ENCODE measurements at regions not wholly inside any gene's neighbourhood (a gene's known extent, or its start where the extent isn't known, plus 50 kb on each side); places are given as distances from the start of the nearest gene placed in this dataset.

DNA sequence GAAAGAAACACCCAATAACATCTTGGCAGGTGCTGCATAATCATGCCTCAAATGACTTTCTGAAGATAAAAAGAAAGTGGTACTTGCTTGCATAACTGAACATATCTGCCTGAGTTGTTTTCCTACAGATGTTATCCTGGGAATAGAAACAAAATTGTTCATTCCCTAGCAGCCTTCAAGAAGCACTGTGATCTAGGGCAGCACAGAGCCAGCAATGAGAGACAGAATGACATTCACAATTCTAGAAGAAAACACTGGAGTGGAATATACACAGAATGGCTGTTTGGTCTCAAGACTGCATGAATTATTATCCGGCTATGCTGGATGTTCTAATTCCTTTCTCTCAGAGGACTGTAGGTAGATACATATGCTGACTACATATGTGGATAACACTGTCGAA lies 790.9 kb downstream of the PDHA2 start:
- Histone ChIP-seq H3F3A (replicated peaks; ENCODE audit: low read depth) (no peaks in the 10 kb centered on the region), H3K4me1 (ENCODE audit: insufficient read depth) (no peaks in the 10 kb centered on the region), H2AFZ (no peak overlapping the region), H3K36me3 (ENCODE audit: insufficient read depth) (no peaks in the 10 kb centered on the region), H3K4me2 (no peak overlapping the region), H3K4me3 (no peak overlapping the region), H3K9me2 (ENCODE audit: insufficient read depth) (peaks cover 3% of the 10 kb centered on the region; the same call in 1 of the 2 replicates), H3K27me3 (ENCODE audit: insufficient read depth) (no peaks in the 10 kb centered on the region), H3K79me2 (replicated peaks; ENCODE audit: insufficient read depth) (no peaks in the 10 kb centered on the region), H3K27ac (ENCODE audit: low read depth) (no peak overlapping the region), H4K20me1 (replicated peaks; ENCODE audit: insufficient read depth) (no peaks in the 10 kb centered on the region)
- no peak overlapping the region for H3K4me3 Mint-ChIP-seq
- no peaks in the 10 kb centered on the region for H3K4me1 Mint-ChIP-seq
- no peak for TF ChIP-seq EZH2phosphoT487 (IDR thresholded peaks at IDR 0.05; ENCODE audit: unreplicated experiment)
- no peak for TF ChIP-seq ZNF462 (CRISPR knock-in tag; IDR thresholded peaks at IDR 0.05)
- TF ChIP-seq, protein P1, sequence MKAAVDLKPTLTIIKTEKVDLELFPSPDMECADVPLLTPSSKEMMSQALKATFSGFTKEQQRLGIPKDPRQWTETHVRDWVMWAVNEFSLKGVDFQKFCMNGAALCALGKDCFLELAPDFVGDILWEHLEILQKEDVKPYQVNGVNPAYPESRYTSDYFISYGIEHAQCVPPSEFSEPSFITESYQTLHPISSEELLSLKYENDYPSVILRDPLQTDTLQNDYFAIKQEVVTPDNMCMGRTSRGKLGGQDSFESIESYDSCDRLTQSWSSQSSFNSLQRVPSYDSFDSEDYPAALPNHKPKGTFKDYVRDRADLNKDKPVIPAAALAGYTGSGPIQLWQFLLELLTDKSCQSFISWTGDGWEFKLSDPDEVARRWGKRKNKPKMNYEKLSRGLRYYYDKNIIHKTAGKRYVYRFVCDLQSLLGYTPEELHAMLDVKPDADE (IDR thresholded peaks at IDR 0.05) = no peak
- TF ChIP-seq CTCF (conservative IDR thresholded peaks at IDR 0.05; ENCODE audit: low read depth in 2 of 2) = no peak
- no peak for TF ChIP-seq EZH2 (IDR thresholded peaks at IDR 0.05; ENCODE audit: low read depth, unreplicated experiment)
- TF ChIP-seq, protein P2, sequence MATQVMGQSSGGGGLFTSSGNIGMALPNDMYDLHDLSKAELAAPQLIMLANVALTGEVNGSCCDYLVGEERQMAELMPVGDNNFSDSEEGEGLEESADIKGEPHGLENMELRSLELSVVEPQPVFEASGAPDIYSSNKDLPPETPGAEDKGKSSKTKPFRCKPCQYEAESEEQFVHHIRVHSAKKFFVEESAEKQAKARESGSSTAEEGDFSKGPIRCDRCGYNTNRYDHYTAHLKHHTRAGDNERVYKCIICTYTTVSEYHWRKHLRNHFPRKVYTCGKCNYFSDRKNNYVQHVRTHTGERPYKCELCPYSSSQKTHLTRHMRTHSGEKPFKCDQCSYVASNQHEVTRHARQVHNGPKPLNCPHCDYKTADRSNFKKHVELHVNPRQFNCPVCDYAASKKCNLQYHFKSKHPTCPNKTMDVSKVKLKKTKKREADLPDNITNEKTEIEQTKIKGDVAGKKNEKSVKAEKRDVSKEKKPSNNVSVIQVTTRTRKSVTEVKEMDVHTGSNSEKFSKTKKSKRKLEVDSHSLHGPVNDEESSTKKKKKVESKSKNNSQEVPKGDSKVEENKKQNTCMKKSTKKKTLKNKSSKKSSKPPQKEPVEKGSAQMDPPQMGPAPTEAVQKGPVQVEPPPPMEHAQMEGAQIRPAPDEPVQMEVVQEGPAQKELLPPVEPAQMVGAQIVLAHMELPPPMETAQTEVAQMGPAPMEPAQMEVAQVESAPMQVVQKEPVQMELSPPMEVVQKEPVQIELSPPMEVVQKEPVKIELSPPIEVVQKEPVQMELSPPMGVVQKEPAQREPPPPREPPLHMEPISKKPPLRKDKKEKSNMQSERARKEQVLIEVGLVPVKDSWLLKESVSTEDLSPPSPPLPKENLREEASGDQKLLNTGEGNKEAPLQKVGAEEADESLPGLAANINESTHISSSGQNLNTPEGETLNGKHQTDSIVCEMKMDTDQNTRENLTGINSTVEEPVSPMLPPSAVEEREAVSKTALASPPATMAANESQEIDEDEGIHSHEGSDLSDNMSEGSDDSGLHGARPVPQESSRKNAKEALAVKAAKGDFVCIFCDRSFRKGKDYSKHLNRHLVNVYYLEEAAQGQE (IDR thresholded peaks at IDR 0.05; ENCODE audit: unreplicated experiment) = no peak
- no peak for TF ChIP-seq POLR2AphosphoS5 (IDR thresholded peaks at IDR 0.05; ENCODE audit: low read depth)
- no peak for DNase-seq (ENCODE audit: low spot score)
- H3K9me3 Mint-ChIP-seq = peaks cover 9% of the 10 kb centered on the region; the same call in 2 of the 3 replicates
- H3K27ac Mint-ChIP-seq = no peak overlapping the region
- H3K27me3 Mint-ChIP-seq (ENCODE audit: insufficient read depth, low read depth, poor library complexity) = no peaks in the 10 kb centered on the region
- peaks cover 2% of the 10 kb centered on the region; the same call in 1 of the 3 replicates for H3K36me3 Mint-ChIP-seq (ENCODE audit: low read depth)
- no peak for ATAC-seq

Measured in GM23338 (cell line).